ENCODE measurements at regions not wholly inside any gene's neighbourhood (a gene's known extent, or its start where the extent isn't known, plus 50 kb on each side); places are given as distances from the start of the nearest gene placed in this dataset.

- Histone ChIP-seq H2AFZ (ENCODE audit: low read depth, low read length) (no peak overlapping the region), H3K9me1 (replicated peaks; ENCODE audit: control insufficient read depth, extremely low read depth, insufficient read depth, low read length) (no peaks in the 10 kb centered on the region), H3K79me2 (ENCODE audit: control insufficient read depth, insufficient read depth, low read length) (no peaks in the 10 kb centered on the region), H3K9ac (replicated peaks; ENCODE audit: extremely low read depth, insufficient read depth, low read length) (no peak overlapping the region), H3K4me3 (replicated peaks in 1 of 3; ENCODE audit: insufficient read depth in 1 of 3, low read depth in 1 of 3, low read length in 3 of 3) (no peak overlapping the region), H3K9me3 (replicated peaks; ENCODE audit: control insufficient read depth, insufficient read depth, low read length) (no peaks in the 10 kb centered on the region), H3K36me3 (ENCODE audit: control insufficient read depth in 2 of 2, extremely low read depth in 1 of 2, insufficient read depth in 2 of 2, low read length in 2 of 2) (no peaks in the 10 kb centered on the region), H3K27ac (ENCODE audit: insufficient read depth, low read depth, low read length) (no peak overlapping the region), H3K4me1 (ENCODE audit: control insufficient read depth, extremely low read depth, insufficient read depth, low read length) (no peaks in the 10 kb centered on the region), H4K20me1 (replicated peaks; ENCODE audit: control insufficient read depth, extremely low read depth, insufficient read depth, low read length) (no peaks in the 10 kb centered on the region), H3K27me3 (ENCODE audit: control insufficient read depth in 2 of 2, insufficient read depth in 2 of 2, low read length in 2 of 2) (no peaks in the 10 kb centered on the region), H3K4me2 (ENCODE audit: insufficient read depth, low read length) (no peak overlapping the region)
- ChIA-PET CTCF (no interaction called here), POLR2A (no interaction called here)
- DNase-seq (ENCODE audit: low read depth, low spot score), result no peak
- intact Hi-C loops (cut with micrococcal nuclease), result no loop called here
- dilution Hi-C loops (cut with MboI; ENCODE audit: extremely low pct_ligation_motif_present, low sequenced_read_pairs), result no loop called here
- BruUV-seq (replicated peaks), result no TSS peak
- no peak for FAIRE-seq
- no peak for TF ChIP-seq FOS (IDR thresholded peaks at IDR 0.05; ENCODE audit: borderline replicate concordance, insufficient read depth, low read length)
- TF ChIP-seq MYC (IDR thresholded peaks at IDR 0.05; ENCODE audit: low read depth, low read length), result no peak
Observed at GRCh38 chr3:164095279-164095678, 983.0 kb downstream of the SI start.

GRCh38 chr3:164094546-164094945 lies 983.8 kb downstream of the SI start:
- no peak overlapping the region for H3K9ac ChIP-seq (replicated peaks; ENCODE audit: extremely low read depth, insufficient read depth, low read length)
- no TSS peak for BruUV-seq (replicated peaks)
- intact Hi-C loops (cut with micrococcal nuclease) (no loop called here), dilution Hi-C loops (cut with MboI; ENCODE audit: extremely low pct_ligation_motif_present, low sequenced_read_pairs) (no loop called here)
- H3K79me2 ChIP-seq (ENCODE audit: control insufficient read depth, insufficient read depth, low read length), result no peaks in the 10 kb centered on the region
- H3K36me3 ChIP-seq (ENCODE audit: control insufficient read depth in 2 of 2, extremely low read depth in 1 of 2, insufficient read depth in 2 of 2, low read length in 2 of 2), result no peaks in the 10 kb centered on the region
- POLR2A ChIA-PET, result no interaction called here
- CTCF ChIA-PET, result no interaction called here
- no peak overlapping the region for H3K27ac ChIP-seq (ENCODE audit: insufficient read depth, low read depth, low read length)
- H4K20me1 ChIP-seq (replicated peaks; ENCODE audit: control insufficient read depth, extremely low read depth, insufficient read depth, low read length), result no peaks in the 10 kb centered on the region
- H2AFZ ChIP-seq (ENCODE audit: low read depth, low read length), result no peak overlapping the region
- H3K9me1 ChIP-seq (replicated peaks; ENCODE audit: control insufficient read depth, extremely low read depth, insufficient read depth, low read length), result no peaks in the 10 kb centered on the region
- H3K9me3 ChIP-seq (replicated peaks; ENCODE audit: control insufficient read depth, insufficient read depth, low read length), result no peaks in the 10 kb centered on the region
- H3K4me3 ChIP-seq (replicated peaks in 1 of 3; ENCODE audit: insufficient read depth in 1 of 3, low read depth in 1 of 3, low read length in 3 of 3), result no peak overlapping the region
- H3K27me3 ChIP-seq (ENCODE audit: control insufficient read depth in 2 of 2, insufficient read depth in 2 of 2, low read length in 2 of 2), result no peaks in the 10 kb centered on the region
- TF ChIP-seq FOS (IDR thresholded peaks at IDR 0.05; ENCODE audit: borderline replicate concordance, insufficient read depth, low read length), result no peak
- no peak for TF ChIP-seq POLR2A (IDR thresholded peaks at IDR 0.05; ENCODE audit: low read depth, low read length)
- no peak for TF ChIP-seq GATA2 (IDR thresholded peaks at IDR 0.05; ENCODE audit: insufficient read depth, insufficient read length, low read depth, low read length)
- H3K4me2 ChIP-seq (ENCODE audit: insufficient read depth, low read length), result no peak overlapping the region
- FAIRE-seq (no peak), DNase-seq (ENCODE audit: low read depth, low spot score) (no peak)
- H3K4me1 ChIP-seq (ENCODE audit: control insufficient read depth, extremely low read depth, insufficient read depth, low read length), result no peaks in the 10 kb centered on the region

Data from endothelial cell of umbilical vein (primary cell).